GM19397 (cell line): ENCODE measurements at regions not wholly inside any gene's neighbourhood (a gene's known extent, or its start where the extent isn't known, plus 50 kb on each side); places are given as distances from the start of the nearest gene placed in this dataset.

Source experiments
- ATAC-seq: cut with Tn5 transposase; IDR thresholded peaks from one replicate; pipeline ENCODE4 v1.9.1; 2021; ENCODE audit warnings: mild to moderate bottlenecking, moderate library complexity; ENCODE audit not compliant: unreplicated experiment

DNA sequence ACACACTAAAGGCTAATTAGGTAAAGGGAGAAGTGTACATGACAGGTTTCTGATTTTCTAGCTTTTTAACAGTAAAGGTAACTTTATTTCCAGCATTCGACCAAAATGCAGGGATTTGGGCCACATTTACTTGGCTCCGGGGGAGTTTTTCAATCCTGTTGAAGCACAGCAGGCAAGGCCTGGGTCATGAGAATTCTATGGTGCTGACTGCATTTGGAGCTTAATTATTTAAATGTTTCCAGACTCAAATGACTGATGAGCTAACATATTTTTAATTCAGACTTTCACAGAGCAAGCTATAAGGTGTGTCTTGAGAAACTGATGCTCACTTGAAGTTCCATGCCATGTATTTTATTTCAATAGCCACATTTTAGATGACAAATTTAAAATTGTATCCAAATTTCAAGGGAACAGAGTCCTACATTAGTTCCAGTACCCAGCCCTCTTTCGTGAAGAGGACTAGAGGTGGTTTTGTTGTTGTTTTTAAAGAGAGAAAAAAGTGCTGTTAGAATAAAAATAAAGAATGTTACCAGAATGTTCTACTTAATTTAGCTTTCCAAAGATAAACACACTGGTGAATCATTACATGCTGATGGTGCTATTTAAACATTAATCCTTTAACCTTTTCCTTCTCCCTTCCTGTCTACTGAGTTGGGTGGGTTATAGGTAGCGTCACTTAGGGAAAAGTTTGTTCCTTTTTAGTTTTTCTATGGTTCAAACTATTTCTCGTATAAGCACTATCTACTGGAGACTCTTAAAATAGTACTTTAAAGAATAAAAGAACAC, 82.3 kb upstream of the PHACTR2 start:
- ATAC-seq, result no peak

DNA sequence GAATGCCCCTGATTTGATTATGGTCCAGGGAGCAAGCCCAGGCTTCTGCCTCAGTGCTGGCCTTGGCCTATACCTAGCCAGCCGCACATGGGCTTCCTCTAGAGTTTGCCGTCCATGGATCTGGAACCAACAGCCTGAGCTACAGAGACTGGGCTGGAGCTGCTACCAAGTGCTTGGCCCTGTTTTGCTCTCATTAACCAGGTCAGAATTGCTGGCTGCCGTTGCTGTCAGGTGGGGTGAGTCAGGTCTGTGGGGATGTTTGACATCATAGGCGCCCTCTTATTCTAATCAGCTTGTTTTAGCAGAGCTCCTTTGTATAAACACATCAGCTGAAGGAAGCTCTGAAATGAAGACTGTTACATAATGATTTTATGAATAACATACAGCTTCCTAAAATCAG, 83.1 kb upstream of the PHACTR2 start:
- no peak for ATAC-seq

DNA sequence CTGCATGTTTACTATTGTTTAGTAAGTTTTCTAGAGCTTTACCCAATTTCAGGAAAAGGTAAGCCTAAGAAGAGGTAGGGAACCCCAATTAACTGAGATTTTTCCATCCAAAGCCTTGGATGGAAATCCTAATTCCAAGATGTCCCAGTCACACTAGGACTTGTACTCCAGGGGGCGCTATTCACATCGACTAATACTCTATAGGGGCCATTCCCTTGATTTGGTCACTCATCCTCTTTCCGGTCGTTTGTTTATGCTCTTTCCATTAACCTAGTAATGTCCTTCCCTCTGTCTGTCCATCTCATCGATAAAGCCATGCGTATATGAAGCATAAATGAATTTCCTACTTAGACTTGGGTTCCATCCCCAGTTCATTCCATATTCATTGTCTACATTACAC, 80.8 kb upstream of the FUCA2 start:
- ATAC-seq, result no peak

DNA sequence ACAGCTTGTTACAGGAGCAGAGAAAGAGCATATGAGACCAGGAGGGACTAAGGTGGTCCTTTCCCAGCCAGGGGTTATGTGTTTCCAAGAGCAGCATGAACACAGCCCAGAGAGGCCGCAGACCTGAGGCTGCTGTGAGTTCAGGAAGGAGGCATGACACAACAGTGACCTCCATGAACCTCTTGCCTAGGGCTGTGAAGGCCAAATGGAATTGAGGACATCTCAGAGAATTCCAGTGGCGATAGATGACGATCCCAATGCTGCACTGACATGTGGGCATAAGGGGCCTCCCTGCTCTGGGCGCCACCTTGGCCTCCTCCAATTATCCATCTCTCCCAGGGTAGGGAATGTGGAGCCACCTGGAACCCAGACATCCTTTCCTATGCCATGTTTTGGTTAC, 79.9 kb upstream of the FUCA2 start:
- ATAC-seq, result no peak

DNA sequence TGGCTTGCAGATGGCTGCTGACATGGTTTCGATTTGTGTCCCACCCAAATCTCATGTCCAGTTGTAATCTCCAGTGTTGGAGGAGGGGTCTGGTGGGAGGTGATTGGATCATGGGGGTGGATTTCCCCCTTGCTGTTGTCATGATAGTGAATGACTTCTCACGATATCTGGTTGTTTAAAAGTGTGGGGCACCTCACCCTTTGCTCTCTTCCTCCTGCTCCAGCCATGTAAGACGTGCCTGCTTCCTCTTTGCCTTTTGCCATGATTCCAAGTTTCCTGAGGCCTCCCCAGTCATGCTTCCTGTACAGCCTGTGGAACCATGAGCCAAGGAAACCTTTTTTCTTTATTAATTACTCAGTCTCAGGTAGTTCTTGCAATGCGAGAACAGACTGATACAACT, 77.6 kb upstream of the FUCA2 start:
- no peak for ATAC-seq

DNA sequence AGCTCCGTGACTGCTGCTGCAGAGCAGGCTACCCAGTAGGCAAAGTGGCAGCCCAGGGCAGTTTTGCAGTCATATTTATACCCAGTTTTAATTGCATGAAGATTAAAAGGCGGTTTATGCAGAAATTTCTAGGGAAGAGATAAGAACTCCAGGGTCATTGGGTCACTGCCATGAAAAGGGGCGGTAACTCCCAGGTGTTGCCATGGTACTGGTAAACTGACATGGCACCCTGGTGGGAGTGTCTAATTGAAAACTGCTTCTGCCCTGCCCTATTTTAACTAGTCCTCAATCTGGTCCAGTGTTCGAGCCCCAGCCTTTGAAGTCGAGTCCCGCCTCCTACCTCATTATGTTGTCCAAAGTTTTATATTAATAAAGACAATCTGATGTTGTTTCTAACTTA, 75.0 kb upstream of the FUCA2 start:
- no peak for ATAC-seq

DNA sequence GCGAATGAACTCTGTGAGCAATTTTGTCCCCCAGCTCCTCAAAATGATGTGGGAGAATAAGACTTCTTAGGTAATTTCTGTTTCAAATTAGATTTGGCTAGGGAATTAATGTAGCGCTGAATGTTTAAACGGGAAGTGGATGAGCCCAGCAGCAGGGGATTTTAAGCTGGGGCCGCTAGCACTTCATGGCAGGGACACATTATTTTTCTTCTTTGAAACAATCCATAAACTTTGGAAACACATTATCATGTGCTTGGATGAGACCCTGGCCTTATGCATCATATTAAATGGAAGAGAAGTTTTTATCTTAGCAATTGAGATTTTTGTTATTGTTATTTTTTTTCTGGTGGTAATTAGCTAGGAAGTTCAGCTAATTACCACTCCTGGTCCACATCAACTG, 74.2 kb upstream of the FUCA2 start:
- no peak for ATAC-seq

DNA sequence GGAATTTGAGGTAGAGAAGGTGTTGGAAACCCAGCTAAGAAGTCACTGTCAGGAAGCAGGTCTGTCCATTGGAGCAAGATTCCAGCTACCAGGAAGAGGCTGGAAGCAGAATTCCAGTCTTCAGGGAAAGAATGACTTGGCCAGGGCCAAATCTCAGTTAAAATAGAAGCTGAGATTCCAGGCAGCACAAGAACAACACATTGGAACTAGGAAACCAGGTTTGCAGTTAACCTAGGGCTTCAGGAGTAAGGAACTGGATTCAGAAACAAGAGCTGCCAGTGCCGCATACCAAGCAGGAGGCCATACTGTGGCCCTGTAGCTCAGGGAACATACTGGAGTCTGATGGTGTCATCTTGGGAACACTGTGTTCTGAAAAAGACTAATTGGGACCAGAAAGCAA, 73.7 kb upstream of the FUCA2 start:
- ATAC-seq, result no peak

DNA sequence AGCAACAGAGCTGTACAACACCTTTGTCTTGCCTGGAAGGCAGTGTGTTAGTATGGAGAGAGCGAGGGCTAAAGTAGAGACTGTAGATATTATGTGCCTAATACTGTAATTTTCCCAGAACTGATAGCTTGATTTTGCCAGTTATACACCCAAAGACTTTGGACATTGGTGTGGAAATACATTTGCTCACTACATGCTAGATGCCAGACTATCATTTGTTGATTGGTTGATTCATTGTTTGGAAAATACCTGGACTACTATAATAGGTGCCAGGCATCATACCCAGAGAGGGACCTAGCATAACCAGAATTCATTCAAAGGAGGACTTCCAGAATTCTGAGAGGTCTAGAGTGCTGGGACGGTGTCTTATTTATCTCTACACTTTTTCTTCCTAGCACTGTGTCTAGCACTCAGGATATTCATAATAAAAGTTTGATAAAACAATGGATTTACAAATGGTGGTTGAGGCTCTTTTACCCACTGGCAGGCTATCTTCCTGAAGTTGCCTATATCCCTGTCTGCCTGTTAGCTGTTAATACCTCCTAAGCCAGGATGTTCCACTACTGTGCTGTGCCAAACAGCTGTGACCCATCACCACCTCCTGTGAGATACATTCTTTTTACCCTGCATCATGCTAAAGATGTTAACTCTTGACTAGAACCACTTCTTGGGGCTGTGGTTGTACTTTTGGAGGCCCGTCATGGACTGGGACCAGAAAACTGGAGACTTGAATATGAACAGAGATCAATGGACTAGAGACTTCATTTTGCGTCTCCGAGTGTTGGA, 72.2 kb upstream of the FUCA2 start:
- no peak for ATAC-seq

DNA sequence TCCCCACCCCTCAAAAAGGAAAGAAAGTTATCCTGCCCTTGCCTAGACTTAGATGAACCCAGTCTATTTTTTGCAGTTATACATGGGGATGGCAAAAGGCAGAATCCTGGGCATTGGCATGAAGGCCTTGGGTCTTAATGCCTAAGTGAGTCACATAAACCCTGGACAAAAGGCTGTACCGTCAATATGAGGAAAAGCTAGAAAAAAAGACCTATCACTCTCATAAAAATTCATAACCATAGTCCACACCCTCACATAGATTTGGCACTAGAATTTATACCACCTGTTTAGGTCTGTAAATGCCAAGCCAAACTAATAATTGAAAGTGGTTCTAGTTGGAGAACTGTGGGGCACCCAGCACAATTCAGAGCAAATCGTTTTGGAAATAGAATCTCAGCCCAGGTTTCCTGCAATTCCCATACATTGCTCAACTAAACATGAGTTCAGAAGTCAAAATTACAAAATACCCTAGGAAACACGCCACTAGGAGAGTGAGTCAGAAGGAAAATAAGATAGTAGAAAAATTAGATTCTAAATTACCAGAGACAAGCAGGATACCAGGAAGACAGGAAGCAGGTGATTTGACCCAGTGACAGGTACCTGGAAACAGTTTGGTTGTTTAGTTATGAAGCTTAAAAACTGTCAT, 70.4 kb upstream of the FUCA2 start:
- ATAC-seq, result no peak

DNA sequence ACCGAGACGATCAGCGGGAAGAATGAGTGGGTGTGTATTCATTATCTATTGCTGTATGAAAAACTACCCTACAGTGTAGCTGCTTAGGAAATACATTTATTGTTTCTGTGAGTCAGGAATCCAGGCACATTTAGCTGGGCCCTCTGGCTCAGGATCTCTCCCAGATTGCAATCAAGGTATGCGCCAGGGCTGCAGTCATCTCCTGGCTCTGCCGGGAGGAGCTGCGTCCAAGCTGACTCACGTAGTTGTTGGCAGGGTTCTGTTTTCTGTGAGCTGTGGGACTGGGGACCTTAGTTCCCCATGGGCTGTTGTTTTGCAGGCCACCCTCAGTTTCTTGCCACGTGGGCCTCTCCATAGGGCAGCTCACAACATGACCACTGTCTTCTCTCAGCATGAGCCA, 68.2 kb upstream of the FUCA2 start:
- ATAC-seq, result no peak

DNA sequence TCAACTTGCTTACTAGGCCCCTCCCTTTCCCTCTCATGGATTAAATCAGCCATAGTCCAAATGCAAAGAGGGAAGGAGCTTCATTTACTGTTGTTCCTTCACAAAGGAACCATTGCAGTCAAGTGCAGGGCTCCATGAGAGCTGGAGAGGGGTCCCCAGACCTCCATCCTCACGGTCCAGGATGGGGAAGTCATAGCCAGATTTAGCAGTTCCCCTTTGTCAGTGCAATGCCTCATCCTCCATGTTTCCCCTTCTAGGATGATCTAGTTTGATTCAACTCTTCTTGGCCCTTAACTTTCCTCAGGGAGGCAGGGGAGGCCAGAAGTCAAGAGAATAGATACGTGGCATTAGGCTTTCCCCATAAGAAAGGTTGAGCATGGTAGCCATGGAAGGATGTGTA, 66.5 kb upstream of the FUCA2 start:
- ATAC-seq, result no peak

DNA sequence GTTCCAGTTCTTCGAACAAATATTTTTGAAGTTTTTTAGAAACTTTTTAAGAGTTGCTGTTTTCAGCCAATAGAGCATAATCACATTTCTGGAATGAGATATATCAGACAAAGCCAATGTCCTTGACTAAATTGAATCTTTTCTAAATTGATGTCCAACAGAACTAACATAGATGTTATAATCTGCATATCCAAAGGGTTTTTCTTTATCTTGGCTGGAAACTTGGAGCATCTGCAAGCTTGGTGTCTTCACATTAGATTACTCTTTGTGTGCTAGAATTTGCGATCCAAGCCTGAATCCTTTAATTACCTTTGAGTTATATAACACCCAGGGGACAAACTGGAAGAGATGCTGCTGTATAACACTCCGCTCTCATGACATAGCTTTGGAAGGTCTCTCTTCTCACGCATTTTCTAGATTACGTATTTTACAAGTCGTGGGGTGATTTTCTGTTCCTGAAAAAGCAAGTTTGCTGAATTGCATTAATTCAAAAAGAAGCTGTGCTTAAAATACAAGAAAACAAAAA, 64.4 kb upstream of the FUCA2 start:
- no peak for ATAC-seq

DNA sequence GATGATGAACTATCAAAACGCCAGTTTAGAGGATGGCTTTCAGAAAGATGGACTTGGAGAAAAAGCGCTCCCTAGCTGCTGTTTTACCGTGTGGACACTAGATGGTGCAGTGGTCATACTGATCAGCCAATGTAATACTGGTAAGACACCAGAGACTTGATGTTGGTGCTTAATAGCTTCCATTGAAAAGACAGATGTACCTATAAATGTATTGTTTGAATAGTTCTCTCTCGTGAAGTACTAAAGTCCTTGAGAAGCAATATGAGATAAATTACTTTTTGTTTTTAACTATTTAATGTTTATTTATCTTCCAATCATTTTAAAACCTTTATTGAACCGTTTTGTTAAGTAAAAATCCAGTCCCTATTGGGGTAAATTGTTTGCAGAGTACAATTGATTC, 63.9 kb upstream of the FUCA2 start:
- ATAC-seq, result peak; percentile 81

DNA sequence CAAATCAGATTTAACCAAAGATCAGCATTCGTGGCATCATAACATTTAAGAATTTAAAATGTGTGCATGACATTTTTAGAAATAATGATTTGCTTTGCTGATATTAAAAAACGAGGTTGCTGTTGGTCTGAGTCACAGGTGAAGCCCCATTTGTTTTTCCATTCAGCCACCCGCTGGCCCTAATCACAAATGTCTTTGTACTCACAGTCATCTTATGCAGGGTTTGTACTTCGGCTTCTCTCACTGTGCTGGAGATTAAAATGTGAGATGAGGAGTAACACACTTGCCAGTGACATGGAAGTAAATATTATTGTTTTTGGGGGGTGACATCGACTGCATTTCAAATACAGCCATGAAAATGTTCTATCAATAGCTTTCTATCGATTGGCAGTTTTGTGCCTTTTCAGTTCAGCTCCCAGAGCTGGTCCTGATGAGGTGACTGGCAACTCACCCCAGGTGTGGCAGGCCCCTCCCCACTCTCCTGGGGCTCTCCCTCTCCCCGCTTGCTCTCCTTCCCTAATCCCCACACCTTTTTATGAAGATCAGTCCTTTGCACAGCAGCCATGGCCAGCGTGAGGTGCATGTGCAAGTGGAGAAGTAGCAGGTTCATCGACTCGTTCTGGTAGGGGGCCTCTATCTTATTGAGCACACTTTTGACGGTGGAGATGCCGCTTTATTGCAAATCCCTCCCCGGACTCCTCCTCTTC, 58.8 kb upstream of the FUCA2 start:
- ATAC-seq, result no peak

DNA sequence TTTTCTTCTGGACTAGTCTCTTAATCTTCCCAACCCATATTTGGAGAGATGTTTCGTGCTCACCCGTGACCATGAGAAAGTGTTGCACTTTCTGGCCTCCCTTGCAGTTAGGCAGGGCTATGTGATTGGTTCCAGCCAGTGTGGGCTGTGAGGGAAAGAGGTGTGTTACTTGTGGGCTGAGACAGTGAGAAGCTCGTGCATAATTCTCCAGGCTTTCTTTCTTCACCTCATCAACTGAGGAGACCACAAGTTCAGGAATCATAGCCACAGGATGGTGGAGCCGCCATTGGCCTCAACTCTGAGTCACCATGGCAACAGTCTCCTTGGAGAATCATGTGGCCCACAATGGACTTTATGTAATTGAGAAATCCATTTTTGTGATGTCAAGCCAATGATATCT, 57.5 kb upstream of the FUCA2 start:
- no peak for ATAC-seq

DNA sequence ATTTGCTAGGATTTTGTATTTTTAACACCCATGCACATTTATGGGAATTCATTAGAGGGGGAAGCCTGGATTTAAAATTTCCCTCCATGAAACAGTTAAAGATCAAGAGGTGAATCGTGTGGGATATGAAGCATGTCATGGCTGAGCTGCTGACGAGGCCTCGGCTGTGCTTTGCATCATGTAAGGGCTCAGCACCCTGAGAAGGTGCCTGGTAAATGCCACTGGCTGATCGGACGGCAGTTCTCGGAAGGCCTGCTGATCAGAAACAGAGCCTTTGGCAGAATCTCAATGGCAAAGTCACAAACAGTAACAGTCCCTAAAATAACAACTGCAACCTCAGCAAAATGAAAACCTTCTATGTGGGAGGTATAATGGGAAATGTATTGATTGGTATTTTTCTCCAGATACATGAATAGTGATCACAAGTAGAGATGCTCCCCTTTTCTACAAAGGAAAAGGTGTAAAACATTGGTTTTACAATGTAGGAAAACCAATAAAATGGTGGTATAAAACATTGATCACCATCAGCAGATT, 53.0 kb upstream of the FUCA2 start:
- ATAC-seq, result no peak

DNA sequence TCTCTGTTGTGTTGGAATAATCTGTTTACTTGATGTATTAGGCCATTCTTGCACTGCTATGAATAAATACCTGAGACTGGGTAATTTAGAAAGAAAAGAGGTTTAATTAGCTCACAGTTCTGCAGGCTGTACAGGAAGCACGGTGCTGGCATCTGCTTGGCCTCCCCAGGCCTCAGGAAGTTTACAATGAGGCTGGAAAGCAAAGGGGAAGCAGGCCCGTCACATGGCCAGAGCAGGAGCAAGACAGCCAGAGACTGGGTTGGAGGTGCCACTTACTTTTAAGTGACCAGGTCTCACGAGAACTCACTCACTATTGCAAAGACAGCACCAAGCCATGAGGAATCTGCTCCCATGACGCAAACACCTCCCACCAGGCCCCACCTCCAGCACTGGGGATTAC, 50.6 kb upstream of the FUCA2 start:
- ATAC-seq, result no peak
